ENCODE measurements at regions not wholly inside any gene's neighbourhood (a gene's known extent, or its start where the extent isn't known, plus 50 kb on each side); places are given as distances from the start of the nearest gene placed in this dataset.

- TF ChIP-seq, protein P1, sequence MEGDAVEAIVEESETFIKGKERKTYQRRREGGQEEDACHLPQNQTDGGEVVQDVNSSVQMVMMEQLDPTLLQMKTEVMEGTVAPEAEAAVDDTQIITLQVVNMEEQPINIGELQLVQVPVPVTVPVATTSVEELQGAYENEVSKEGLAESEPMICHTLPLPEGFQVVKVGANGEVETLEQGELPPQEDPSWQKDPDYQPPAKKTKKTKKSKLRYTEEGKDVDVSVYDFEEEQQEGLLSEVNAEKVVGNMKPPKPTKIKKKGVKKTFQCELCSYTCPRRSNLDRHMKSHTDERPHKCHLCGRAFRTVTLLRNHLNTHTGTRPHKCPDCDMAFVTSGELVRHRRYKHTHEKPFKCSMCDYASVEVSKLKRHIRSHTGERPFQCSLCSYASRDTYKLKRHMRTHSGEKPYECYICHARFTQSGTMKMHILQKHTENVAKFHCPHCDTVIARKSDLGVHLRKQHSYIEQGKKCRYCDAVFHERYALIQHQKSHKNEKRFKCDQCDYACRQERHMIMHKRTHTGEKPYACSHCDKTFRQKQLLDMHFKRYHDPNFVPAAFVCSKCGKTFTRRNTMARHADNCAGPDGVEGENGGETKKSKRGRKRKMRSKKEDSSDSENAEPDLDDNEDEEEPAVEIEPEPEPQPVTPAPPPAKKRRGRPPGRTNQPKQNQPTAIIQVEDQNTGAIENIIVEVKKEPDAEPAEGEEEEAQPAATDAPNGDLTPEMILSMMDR (IDR thresholded peaks at IDR 0.05; ENCODE audit: borderline replicate concordance) = peak; percentile 57
- intact Hi-C loops (cut with micrococcal nuclease) = loop anchor here (10.0 kb wide), 1 partner anchor 679 kb away; no protein-coding TSS in a partner anchor
- H3K27ac ChIP-seq (replicated peaks) = no peak overlapping the region
- H3K9me3 ChIP-seq (replicated peaks) = peaks cover 14% of the 10 kb centered on the region
- H3K4me3 ChIP-seq = peak overlapping the region; percentile 53
- H3K27me3 ChIP-seq (ENCODE audit: low read depth) = no peaks in the 10 kb centered on the region
- peaks cover 4% of the 10 kb centered on the region for H3K4me1 ChIP-seq
- DNase-seq = no peak
- H3K36me3 ChIP-seq = no peaks in the 10 kb centered on the region
Observed at GRCh38 chr6:55953335-55953734, 77.9 kb upstream of the BMP5 start.

DNA sequence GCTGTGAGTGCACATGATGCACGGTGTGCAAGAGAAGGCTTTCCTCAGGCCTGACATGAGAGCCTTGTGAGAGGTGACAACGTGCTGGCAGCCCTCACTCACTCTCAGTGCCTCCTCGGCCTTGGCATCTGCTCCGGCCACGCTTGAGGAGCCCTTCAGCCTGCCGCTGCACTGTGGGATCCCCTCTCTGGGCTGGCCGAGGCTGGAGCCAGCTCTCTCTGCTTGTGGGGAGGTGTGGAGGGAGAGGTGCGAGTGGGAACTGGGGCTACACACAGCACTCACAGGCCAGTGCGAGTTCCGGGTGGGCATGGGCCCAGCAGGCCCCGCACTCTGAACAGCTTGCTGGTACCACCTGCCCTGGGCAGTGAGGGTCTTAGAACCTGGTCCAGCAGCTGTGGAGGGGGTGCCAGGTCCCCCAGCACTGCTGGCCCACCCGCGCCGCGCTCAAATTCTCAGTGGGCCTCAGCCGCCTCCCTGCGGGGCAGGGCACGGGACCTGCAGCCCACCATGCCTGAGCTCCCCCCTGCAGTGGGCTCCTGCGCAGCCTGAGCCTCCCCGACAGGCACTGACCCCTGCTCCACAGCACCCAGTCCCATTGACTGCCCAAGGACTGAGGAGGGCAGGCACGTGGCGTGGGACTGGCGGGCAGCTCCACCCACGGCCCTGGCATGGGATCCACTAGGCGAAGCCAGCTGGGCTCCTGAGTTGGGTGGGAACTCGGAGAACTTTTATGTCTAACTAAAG lies 74.9 kb upstream of the BMP5 start:
- peaks cover 4% of the 10 kb centered on the region for H3K4me1 ChIP-seq
- no peaks in the 10 kb centered on the region for H3K36me3 ChIP-seq
- H3K27me3 ChIP-seq (ENCODE audit: low read depth) = no peaks in the 10 kb centered on the region
- H3K27ac ChIP-seq (replicated peaks) = no peak overlapping the region
- TF ChIP-seq, protein P1 (IDR thresholded peaks at IDR 0.05; ENCODE audit: borderline replicate concordance) = no peak
- DNase-seq = no peak
- peaks cover 14% of the 10 kb centered on the region for H3K9me3 ChIP-seq (replicated peaks)
- intact Hi-C loops (cut with micrococcal nuclease) = loop anchor here (10.0 kb wide), 1 partner anchor 675 kb away; no protein-coding TSS in a partner anchor
- H3K4me3 ChIP-seq = no peak overlapping the region

- no peaks in the 10 kb centered on the region for H3K9me3 ChIP-seq (replicated peaks)
- H3K27me3 ChIP-seq (ENCODE audit: low read depth) = no peaks in the 10 kb centered on the region
- intact Hi-C loops (cut with micrococcal nuclease) = loop anchor here (10.0 kb wide), 1 partner anchor 499 kb away; no protein-coding TSS in a partner anchor
- TF ChIP-seq, protein P1 (IDR thresholded peaks at IDR 0.05; ENCODE audit: borderline replicate concordance) = no peak
- H3K36me3 ChIP-seq = no peaks in the 10 kb centered on the region
- H3K27ac ChIP-seq (replicated peaks) = no peak overlapping the region
- no peak for DNase-seq
- H3K4me1 ChIP-seq = no peaks in the 10 kb centered on the region
- no peak overlapping the region for H3K4me3 ChIP-seq
Observed at GRCh38 chr6:55943329-55943728, 67.9 kb upstream of the BMP5 start.

- H3K4me1 ChIP-seq = no peaks in the 10 kb centered on the region
- intact Hi-C loops (cut with micrococcal nuclease) = loop anchor here (10.0 kb wide), 1 partner anchor 497 kb away; no protein-coding TSS in a partner anchor
Observed at GRCh38 chr6:55941702-55942101, 66.3 kb upstream of the BMP5 start.

DNA sequence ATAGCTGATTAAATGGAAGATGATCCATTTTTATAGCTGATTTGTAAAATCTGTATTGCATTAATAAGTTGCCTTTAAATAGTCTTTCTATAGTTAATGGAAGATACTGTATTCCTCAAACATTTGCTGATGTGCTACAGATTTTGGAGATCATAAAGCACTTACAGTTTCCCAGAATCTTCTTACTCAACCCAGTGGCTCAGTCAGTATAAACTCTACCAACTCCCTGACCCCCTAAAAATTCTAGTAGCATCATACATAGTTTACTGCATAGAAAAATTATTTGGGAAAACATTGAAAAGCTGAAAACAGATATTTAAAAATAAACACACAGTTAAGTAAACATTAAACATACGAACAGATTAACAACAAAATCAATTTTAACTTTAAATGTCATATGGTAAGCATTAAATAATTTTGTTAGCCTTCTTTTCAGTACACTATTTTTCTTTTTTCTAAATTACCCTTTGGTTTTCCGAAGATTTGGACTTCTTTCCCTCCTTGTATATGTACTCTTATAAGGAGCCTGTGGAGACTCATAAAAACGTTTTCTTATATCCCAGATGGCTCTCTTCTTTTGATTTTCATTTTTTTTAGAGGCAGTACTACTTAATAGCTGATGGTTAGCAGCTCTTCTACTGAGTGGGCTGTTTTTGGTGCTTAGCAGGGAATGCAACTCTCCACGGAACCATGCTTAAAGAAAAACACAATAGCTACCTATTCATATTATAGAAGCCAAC lies 62.7 kb upstream of the BMP5 start:
- Histone ChIP-seq H3K9me3 (replicated peaks) (no peaks in the 10 kb centered on the region), H3K36me3 (no peaks in the 10 kb centered on the region), H3K27me3 (ENCODE audit: low read depth) (no peaks in the 10 kb centered on the region), H3K27ac (replicated peaks) (no peak overlapping the region), H3K4me1 (no peaks in the 10 kb centered on the region), H3K4me3 (no peak overlapping the region)
- no peak for DNase-seq
- TF ChIP-seq, protein P1 (IDR thresholded peaks at IDR 0.05; ENCODE audit: borderline replicate concordance) = no peak
- intact Hi-C loops (cut with micrococcal nuclease) = no loop called here

More at GRCh38 chr6:55941702-55942101, 66.3 kb upstream of the BMP5 start:
- no peaks in the 10 kb centered on the region for H3K36me3 ChIP-seq
- no peak for DNase-seq
- H3K27ac ChIP-seq (replicated peaks) = no peak overlapping the region
- H3K9me3 ChIP-seq (replicated peaks) = no peaks in the 10 kb centered on the region
- TF ChIP-seq, protein P1 (IDR thresholded peaks at IDR 0.05; ENCODE audit: borderline replicate concordance) = peak; percentile 27
- no peak overlapping the region for H3K4me3 ChIP-seq
- H3K27me3 ChIP-seq (ENCODE audit: low read depth) = no peaks in the 10 kb centered on the region
